ENCODE measurements at regions not wholly inside any gene's neighbourhood (a gene's known extent, or its start where the extent isn't known, plus 50 kb on each side); places are given as distances from the start of the nearest gene placed in this dataset.
"Not testable (repeated sequence)": the region's sequence is repeated elsewhere in the genome, so short reads cannot be mapped to it uniquely, and the experiment has no call there.

DNA sequence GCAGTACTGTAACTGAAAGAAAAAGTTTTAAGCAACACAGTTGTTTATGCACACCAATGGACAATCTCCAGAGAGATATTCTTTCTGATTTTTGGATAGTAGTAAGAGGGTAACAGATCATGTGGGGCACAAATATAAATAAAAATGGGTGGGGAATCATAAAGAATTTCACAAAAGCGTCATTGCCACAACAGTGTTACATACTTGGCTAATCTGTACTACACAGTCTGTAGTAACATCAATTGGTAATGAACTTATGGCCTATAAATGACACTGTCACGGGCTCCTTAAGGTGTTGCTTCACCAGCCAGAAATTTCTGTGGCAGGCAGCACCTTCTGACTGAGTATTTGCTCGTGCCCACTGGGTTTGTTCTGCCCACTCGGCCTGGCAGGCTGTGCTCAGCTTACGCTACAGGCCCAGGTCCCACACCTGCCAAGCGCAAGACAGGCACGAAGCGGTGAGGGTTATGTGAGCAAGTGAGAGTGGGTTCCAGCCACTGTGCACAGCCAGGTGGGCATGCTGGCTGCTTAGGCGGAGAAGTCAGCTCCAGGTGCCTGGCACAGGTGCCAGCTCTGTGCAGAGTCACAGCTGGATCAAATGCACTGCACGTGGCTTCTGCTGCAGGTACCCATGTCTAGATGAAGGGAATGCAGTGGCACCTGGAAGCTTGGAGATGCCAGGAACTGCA is 532.5 kb upstream of the SLC39A10 start:
- DNase-seq: no peak

DNA sequence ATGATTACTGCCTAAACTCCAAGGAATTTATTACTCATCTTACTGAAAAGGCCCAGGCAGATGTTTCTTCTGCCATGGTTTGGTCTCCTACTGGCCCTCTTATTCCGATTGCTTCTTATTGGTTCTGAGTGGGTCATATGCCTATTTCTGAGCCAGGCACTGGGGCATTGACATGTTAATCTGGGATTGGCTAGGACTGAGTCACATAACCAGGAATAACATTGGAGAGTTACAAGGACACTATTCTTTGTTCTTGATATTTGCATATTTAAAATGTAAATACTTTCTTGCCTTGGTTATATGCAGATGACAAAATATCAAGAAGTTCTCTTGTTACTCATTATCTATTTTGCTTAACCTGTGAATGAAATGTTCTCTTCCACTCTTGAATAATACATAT is 534.4 kb upstream of the SLC39A10 start:
- no peak for DNase-seq

DNA sequence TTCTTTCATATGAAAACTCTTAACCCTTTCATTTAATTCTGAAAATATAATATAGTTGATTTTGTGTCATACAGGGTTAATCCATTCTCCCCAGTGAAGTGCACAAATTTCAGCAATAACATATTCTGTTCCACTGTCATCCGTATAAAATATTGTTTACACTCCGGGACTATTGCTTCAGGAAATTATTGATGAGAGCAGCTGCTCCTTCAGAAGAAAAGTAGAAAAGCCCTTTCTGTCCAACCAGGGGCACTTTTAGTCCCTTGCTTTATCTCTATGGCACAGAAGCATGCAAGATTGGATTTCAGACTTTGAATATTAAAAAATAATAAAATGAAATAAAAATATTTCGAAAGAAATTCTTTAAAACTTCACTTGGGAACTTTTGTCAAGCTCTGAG is 535.7 kb upstream of the SLC39A10 start:
- DNase-seq: no peak

DNA sequence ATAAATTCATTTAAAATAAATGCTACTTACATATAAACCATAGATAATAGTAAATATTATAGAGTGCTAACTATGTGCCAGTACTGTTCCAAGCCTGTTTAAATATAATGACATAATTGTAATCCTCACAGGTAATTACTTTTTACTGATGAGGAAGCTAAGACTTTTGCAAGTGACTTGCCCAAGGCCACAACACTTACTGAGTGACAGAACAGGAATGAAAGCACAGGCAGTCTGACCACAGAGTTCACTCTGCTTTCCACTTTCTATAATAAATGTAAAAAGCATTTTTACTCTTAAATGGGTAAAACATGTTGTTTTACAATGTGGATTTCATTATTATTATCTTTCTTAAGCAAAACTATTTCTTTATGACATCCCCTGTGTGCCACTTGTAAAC is 537.8 kb upstream of the SLC39A10 start:
- DNase-seq: no peak

DNA sequence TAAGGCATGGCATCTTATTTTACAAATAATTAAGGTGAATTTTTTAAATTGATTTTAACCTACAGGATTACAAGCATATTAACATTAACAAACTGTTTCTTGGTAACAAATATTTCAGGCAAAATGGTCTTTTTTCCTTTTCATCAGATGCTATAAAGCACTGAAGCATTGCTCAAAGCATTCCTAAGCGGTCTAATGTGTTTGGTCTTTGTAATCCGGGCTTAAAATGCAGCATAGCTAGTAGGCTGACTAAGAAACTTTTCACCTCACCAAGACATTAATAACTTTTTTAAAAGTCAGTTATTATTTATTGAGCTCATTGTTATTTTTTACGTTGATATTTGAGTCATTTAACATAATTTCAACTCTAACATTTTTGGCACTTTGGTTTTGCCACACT is 538.8 kb upstream of the SLC39A10 start:
- DNase-seq: no peak

DNA sequence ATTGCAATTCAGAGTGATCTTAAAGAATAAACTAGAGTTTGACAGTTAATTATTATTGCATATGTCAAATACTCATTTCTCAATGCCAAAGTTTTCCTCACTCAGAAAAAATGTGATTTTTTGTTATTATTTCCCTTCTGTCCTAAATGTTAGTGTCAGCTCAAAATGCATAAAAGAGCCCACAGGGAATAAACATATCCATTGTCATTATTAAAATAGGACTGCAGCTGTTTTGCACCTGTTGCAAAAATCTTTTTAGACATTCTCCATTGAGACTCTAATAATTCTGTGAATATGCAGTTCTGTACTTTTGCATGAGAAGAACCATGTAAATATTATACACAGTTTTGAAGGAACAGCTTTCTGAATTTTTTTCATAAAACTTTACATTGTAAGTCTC is 540.0 kb upstream of the SLC39A10 start:
- no peak for DNase-seq

DNA sequence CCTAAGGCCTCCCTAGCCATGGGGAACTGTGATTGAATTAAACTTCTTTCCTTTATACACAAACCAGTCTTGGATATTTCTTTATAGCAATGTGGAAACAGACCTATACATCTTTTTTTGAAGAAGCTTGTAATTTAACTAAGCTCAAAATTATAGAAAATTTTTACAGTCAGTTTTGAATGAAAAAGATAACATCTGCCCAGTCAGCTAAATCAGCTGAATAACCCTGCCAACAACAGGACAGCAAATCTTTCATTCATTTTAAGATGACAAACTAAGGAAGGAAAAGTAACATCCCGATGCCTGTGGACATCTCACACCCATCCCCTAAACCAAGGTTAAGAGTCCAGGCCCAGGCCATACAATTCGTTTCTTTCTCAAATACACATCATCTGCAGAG is 541.3 kb upstream of the SLC39A10 start:
- DNase-seq: no peak

DNA sequence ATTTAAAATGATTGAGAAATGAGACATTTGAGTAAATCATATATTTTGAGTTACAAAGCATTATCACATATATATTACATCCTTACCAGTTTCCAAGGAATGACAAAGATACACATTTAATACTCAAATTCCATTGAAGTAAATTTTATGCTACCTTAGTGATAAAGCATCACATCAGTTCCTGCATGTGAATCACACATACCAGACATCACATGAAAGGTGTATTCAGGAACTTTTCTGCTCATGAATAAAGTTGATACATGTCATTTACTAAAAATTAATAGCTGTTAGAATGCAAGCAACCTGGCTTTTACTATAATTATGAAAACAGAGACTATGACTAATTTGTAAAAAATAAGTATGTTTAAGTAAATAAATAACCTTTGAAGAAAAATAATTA is 548.8 kb upstream of the SLC39A10 start:
- no peak for DNase-seq

DNA sequence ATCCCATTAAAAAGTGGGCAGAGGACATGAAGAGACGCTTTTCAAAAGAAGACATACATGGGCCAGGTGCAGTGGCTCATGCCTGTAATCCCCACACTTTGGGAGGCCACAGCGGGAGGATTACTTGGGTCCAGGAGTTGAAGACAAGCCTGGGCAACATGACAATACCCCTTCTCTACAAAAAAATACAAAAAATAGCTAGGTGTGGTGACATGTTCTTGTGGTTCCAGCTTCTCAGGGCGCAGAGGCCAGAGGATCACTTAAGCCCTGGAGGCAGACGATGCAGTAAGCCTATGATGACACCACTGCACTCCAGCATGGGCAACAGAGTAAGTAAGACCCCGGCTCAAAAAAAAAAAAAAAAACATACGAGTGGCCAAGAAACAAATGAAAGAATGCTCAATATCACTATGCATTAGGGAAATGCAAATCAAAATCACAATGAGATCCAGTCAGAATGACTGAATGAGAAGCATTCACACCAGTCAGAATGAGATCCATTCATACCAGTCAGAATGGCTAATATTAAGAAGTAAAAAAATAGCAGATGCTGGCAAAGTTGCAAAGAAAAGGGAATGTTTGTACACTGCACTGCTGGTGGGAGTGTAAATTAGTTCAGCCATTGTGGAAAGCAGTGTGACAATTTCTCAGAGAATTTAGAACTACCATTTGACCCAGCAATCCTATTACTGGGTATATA is 550.2 kb upstream of the SLC39A10 start:
- no peak for DNase-seq

DNA sequence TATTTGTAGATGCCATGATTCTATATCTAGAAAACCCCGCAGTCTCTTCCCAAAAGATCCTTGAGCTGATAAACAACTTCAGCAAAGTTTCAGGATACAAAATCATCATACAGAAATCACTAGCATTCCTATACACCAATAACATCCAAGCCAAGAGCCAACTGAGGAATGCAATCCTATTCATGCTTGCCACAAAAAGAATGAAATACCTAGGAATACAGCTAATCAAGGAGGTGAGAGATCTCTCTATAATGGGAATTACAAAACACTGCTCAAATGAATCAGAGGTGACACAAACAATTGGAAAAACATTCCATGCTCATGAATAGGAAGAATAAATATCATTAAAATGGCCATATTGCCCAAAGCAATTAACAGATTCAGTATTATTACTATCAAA is 551.4 kb upstream of the SLC39A10 start:
- DNase-seq: no peak

DNA sequence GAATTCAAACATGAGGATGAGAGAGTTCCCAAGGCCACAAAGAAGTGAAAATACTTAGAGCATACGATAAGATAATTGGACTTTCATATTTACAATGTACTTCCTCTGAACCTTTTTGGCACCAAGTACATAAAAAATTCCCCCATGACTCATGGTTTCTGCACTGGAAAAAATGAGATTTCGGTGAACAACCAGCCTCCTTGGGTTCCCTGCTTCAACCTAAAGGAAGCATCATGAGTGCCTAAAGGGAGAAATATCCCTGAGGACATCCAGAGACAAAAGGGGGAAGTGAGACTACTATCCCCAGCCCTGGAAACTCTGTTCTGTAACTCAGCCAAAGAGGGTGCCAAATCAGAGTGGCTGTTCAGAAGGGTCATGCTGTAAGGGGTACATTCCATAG is 562.7 kb upstream of the SLC39A10 start:
- DNase-seq: no peak

DNA sequence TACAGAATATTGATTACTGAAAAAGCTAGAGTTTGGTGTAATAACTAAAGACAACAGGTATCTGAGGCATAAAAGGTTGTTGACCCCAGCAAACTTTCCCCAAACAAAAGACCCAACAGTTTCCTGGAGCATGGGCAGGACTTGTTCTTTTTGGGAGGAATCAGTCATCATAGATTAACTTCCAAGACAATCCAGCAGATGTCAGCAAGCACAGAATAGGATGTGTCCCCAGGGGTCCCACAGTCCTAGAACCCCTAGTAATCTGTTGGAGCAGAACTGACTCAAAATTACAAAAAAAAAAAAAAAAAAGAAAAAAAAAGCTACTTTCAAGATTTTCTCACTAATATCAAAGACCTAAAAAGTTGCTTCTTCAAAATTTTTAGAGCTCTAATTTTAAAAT is 564.7 kb upstream of the SLC39A10 start:
- no peak for DNase-seq

DNA sequence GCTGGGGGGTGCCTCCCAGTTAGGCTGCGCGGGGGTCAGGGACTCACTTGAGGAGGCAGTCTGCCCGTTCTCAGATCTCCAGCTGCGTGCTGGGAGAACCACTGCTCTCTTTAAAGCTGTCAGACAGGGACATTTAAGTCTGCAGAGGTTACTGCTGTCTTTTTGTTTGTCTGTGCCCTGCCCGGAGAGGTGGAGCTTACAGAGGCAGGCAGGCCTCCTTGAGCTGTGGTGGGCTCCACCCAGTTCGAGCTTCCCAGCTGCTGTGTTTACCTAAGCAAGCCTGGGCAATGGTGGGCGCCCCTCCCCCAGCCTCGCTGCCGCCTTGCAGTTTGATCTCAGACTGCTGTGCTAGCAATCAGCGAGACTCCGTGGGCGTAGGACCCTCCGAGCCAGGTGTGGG is 584.2 kb upstream of the SLC39A10 start:
- DNase-seq: not testable (repeated sequence)

DNA sequence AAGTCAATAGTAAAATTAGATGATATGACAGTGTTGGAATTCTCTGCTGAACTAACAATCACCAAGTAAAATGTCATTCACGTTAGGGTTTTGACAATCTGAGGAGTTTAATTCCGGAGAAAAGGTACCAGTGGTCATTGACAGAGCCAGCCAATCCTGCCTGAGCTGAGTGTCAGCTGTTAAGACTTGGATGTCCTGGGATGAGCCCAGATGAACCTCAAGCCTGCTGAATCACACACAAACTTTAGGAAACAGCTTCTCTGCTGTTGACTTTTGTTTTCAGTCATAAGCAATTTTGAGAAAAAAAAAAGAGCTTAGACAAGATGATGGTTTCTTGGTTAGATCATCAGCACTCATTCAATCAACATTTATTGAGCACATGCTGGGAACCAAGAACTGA is 600.0 kb upstream of the SLC39A10 start:
- no peak for DNase-seq

DNA sequence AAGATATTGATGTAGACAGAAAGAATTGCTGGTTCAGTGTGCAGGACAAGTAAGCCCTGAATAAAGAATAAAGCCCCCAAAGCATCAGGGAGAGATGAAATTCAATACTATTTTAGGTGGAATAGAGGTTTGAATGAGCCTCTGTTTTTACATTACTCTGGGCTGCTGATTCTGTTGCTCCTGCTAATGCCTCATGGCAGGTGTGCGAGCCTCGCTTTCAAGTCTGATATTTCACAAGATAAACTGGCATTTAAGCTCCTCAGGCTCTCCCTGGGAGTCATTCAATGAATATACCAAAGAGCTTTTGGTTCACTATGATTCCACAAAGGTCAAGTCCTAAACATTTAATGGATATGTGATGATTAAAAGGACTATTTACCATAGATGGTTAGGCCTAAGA is 601.0 kb upstream of the SLC39A10 start:
- DNase-seq: no peak

DNA sequence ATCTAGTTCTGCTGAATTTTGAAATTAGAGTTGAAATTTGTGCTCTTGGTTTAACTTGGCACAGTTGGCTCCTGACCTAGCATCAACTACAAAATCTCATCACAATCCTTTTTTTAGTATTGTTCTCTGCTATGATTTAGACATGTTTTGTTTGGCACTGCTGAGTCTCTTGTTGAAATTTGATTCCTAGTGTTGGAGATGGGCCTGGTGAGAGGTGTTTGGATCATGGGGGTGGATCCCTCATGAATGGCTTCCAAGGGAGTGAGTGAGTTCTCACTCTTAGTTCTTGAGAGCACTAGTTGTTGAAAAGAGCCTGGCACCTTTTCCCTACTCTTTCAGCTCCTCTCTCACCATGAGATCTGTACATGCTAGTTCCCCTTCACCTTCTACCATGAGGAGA is 605.6 kb upstream of the SLC39A10 start:
- no peak for DNase-seq

DNA sequence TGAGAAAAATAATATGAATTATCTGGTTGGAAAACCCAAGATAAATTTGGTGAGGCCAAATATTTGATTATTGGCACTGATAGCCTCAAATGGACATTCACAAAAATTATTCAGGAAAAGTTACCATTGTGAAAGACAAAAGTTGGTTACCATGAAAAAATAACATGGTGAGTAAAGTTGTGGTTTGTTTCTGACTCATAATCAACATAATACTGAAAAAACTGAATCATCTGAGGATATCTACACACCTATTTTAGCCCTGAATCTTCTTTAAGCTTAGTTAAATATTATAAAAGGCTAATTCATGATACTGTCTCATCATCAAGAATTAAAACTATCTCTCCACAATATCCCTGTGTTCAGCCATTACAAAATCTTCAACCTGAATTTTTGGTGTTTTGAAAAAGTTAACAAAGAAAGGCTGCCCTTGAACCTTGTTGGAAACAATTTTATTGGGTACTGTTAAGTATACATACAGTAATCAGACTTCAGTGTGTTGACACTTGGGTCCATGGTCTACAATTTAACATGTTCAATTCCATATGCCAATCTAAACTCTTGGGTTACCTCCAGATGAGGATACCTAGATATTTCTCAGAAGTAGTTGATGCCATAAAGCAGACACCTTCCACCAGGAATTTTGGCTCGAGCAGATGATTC is 607.5 kb upstream of the SLC39A10 start:
- no peak for DNase-seq

DNA sequence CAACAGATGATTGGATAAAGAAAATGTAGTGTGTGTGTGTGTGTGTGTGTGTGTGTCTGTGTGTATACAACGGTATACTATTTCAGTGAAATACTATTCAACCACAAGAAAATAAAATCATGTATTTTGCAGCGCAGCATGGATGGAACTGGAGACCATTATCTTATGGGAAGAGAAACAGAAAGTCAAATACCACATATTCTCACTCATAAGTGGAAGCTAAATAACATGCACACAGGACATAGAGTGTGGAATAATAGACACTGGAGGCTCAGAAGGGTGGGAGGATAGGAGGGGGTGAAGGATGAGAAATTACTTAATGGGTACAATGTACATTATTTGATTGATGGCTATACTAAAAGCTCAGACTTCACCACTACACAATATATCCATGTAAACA is 609.1 kb upstream of the SLC39A10 start:
- DNase-seq: no peak

DNA sequence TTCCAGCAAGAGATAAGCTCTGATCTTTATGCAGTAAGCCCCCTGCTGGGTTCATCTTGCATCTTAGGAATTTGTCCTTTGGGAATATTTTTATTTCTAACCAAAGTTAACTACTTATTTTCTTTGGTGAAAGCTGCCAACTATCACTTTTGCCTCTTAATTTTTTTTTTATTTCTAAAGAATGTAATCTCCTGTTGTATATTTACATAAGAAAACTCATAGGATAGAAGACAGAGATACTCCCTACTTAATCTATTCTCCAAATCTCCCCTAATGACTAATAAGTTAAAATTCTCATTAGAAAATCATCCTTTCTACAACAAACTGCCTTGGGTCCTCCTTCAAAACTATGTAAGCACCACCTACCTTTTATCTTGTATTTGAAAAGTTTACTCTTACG is 612.2 kb upstream of the SLC39A10 start:
- DNase-seq: no peak

DNA sequence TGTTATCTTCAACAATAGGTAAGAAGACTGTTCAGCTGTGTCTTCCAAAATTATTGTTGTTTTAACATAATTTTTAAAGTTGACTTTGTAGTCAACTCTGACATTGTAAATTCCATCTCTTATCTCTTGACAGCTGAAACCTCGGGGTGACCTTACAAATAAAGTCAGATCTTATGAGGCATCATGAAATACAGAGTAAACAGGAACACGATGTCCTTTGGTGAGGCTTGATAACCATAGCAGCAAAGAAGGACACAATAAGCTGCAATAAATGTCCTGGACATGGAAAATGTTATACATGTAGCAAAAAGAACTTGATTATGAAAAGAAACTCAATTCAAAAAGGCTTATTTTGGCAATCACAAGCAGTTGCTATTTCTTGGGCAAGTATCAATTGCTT is 618.9 kb upstream of the SLC39A10 start:
- DNase-seq: no peak

DNA sequence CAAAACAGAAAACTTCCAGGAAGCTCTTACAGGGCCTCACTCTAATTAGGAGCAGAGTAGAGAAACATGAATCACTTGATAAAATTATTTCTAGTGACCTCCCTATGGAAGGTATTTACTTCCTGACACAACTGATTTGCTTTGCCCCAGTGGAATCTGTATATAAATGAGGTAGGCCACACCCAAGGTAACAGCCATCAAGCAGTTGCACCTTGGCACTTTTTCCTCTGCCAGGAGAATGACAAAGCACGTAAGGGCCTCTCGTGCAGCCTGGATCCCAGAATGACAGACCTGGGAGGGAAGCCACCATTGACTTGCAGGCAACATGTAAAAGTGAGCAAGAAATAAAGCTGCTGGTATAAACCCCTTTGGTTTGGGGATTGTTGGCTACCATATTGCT is 620.0 kb upstream of the SLC39A10 start:
- no peak for DNase-seq

DNA sequence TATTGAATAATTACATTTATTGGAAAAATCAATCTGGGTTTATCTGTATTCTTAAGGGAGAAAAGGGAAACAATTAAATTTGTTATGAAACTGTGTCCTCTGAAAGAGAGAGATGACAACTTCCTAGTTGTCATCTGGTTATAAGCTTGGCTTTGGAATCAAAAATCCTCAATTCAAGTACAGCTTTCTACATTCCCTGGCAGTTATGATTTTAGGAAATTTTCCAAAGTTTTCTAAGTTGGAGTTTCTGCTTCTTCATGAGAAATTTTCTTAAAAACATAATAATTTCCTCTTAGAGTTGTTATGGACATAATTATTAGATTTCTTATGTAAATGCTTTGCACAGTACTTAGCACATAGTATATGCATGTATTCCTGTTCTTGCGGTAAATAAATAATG is 625.6 kb upstream of the SLC39A10 start:
- no peak for DNase-seq

DNA sequence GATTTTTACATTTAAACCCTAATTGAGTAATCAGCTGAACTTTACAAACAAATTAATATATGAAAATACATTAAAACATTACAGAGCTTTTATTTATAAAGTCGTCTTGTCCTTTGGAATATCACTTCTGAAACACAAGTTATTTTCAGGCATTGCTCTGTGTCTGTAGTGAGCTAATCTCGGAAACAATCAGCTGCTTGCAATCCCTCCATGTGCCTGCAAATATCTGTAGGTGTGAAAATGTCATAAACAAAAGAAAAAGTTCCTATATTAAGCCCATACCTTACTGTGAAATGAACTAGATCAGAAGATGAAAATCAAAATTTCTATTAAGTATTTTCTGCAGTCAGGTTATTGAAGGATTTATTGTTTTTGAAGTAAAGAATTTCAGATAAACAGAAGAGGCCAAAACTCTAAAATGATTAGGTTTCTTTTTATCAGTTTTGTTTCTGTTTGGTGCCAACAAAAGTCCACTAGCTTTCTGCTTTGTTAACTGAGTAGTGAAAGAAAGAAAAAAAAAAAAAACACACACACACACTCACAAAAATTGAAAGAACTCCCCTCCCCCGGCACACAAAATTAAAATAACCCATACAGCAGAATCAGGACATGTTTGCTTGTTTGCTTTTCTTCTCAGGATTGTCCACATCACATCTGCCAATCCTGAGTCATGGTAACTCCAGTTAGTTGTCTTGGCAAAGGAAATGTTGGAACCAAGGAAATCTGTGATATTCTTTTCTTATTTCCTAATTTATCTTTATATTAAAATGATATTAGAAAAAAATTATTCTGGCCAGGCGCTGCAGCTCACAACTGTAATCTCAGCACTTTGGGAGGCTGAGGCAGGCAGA is 627.0 kb upstream of the SLC39A10 start:
- DNase-seq: no peak

DNA sequence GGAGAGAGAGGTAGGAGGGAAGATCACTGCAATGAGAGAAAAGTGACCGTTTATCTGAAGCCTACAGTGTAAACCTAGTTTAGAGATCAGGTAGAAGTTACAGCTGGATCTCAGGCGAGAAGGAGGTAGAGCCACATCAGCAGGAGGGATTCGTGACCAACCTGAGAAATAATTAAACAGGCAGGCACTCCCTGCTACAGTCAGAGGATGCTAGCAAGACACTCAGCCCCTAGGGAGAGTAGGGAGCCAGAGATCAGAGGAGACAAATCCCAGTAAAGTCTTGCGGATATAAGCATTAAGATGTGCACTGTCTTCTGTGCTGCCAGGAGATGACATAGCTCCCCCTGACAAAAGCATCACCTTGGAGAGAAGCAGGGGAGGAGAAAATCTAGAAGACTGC is 629.1 kb upstream of the SLC39A10 start:
- DNase-seq: no peak

Measured in DMS 273 treated with DMSO at 0.1 percent for 48 hours (cell line).